ENCODE measurements at regions not wholly inside any gene's neighbourhood (a gene's known extent, or its start where the extent isn't known, plus 50 kb on each side); places are given as distances from the start of the nearest gene placed in this dataset.
"Not testable (repeated sequence)": the region's sequence is repeated elsewhere in the genome, so short reads cannot be mapped to it uniquely, and the experiment has no call there.

GRCh38 chr12:41998436-41998835 lies 146.2 kb downstream of the GXYLT1 start:
- H3K36me3 ChIP-seq (ENCODE audit: insufficient read depth in 1 of 2, low read depth in 1 of 2) = no peaks in the 10 kb centered on the region
- H3K9me3 ChIP-seq = no peaks in the 10 kb centered on the region
- DNase-seq (no peak), ATAC-seq (no peak)
- H3K4me3 ChIP-seq = no peak overlapping the region
- H3K4me1 ChIP-seq = no peaks in the 10 kb centered on the region
- no peak for TF ChIP-seq CTCF (IDR thresholded peaks at IDR 0.05)
- no peak overlapping the region for H3K27ac ChIP-seq
- 88 to 92% (median 88%) methylated on average over 14 of the region's 14 CpGs for WGBS, 3 donors
- intact Hi-C loops (cut with DNase I) = no loop called here
- no peaks in the 10 kb centered on the region for H3K27me3 ChIP-seq (ENCODE audit: insufficient read depth in 3 of 3, low read length in 2 of 3)

- ATAC-seq (no peak), DNase-seq (no peak)
- Histone ChIP-seq H3K27me3 (ENCODE audit: insufficient read depth in 3 of 3, low read length in 2 of 3) (no peaks in the 10 kb centered on the region), H3K4me1 (no peaks in the 10 kb centered on the region), H3K36me3 (ENCODE audit: insufficient read depth in 1 of 2, low read depth in 1 of 2) (no peaks in the 10 kb centered on the region), H3K4me3 (no peak overlapping the region), H3K27ac (no peak overlapping the region), H3K9me3 (no peaks in the 10 kb centered on the region)
- intact Hi-C loops (cut with DNase I) = no loop called here
- no peak for TF ChIP-seq CTCF (IDR thresholded peaks at IDR 0.05)
- 72 to 80% (median 76%) methylated on average over 2 of the region's 2 CpGs for WGBS, 3 donors
These were observed 151.4 kb downstream of the GXYLT1 start for GRCh38 chr12:41993283-41993682.

GRCh38 chr12:41992692-41993215 lies 151.9 kb downstream of the GXYLT1 start:
- ATAC-seq = no peak

GRCh38 chr12:41992022-41992421 lies 152.7 kb downstream of the GXYLT1 start:
- no peak for DNase-seq
- Histone ChIP-seq H3K27ac (no peak overlapping the region), H3K4me1 (no peaks in the 10 kb centered on the region), H3K36me3 (ENCODE audit: insufficient read depth in 1 of 2, low read depth in 1 of 2) (no peaks in the 10 kb centered on the region), H3K4me3 (no peak overlapping the region), H3K27me3 (ENCODE audit: insufficient read depth in 3 of 3, low read length in 2 of 3) (no peaks in the 10 kb centered on the region), H3K9me3 (no peaks in the 10 kb centered on the region)
- no peak for ATAC-seq
- WGBS, 3 donors = 19 to 37% (median 20%) methylated on average over 1 of the region's 1 CpG
- intact Hi-C loops (cut with DNase I) = no loop called here
- no peak for TF ChIP-seq CTCF (IDR thresholded peaks at IDR 0.05)

More at GRCh38 chr12:41992692-41993215, 151.9 kb downstream of the GXYLT1 start:
- H3K4me1 ChIP-seq = no peaks in the 10 kb centered on the region
- WGBS, 3 donors = 53 to 65% (median 60%) methylated on average over 3 of the region's 3 CpGs
- no peaks in the 10 kb centered on the region for H3K36me3 ChIP-seq (ENCODE audit: insufficient read depth in 1 of 2, low read depth in 1 of 2)
- intact Hi-C loops (cut with DNase I) = no loop called here
- no peak overlapping the region for H3K27ac ChIP-seq
- no peak for DNase-seq
- H3K9me3 ChIP-seq = no peaks in the 10 kb centered on the region
- no peak for TF ChIP-seq CTCF (IDR thresholded peaks at IDR 0.05)
- H3K4me3 ChIP-seq = no peak overlapping the region
- H3K27me3 ChIP-seq (ENCODE audit: insufficient read depth in 3 of 3, low read length in 2 of 3) = no peaks in the 10 kb centered on the region

GRCh38 chr12:41988715-41989114 lies 156.0 kb downstream of the GXYLT1 start:
- Histone ChIP-seq H3K27me3 (ENCODE audit: insufficient read depth in 3 of 3, low read length in 2 of 3) (no peaks in the 10 kb centered on the region), H3K9me3 (no peaks in the 10 kb centered on the region), H3K4me3 (no peak overlapping the region), H3K27ac (no peak overlapping the region), H3K4me1 (no peaks in the 10 kb centered on the region), H3K36me3 (ENCODE audit: insufficient read depth in 1 of 2, low read depth in 1 of 2) (no peaks in the 10 kb centered on the region)
- no peak for TF ChIP-seq CTCF (IDR thresholded peaks at IDR 0.05)
- DNase-seq (no peak), ATAC-seq (no peak)
- intact Hi-C loops (cut with DNase I) = no loop called here
- 91 to 98% (median 95%) methylated on average over 2 of the region's 2 CpGs for WGBS, 3 donors

- WGBS, 3 donors = 88 to 94% (median 88%) methylated on average over 2 of the region's 2 CpGs
- H3K36me3 ChIP-seq (ENCODE audit: insufficient read depth in 1 of 2, low read depth in 1 of 2); H3K4me1 ChIP-seq; H3K9me3 ChIP-seq; ATAC-seq; DNase-seq; H3K27ac ChIP-seq; H3K27me3 ChIP-seq (ENCODE audit: insufficient read depth in 3 of 3, low read length in 2 of 3); H3K4me3 ChIP-seq; intact Hi-C loops (cut with DNase I): not testable (repeated sequence)
These were observed 158.2 kb downstream of the GXYLT1 start for GRCh38 chr12:41986513-41986912.

All from psoas muscle (tissue), 7 donors.